ENCODE measurements at regions not wholly inside any gene's neighbourhood (a gene's known extent, or its start where the extent isn't known, plus 50 kb on each side); places are given as distances from the start of the nearest gene placed in this dataset.

GRCh38 chr6:6494677-6495076, 93.8 kb upstream of the LY86 start:
- 18% methylated on average over 6 of the region's 6 CpGs for WGBS (ENCODE audit: low lambda C conversion rate, missing lambda C conversion rate)
- H3K4me1 ChIP-seq (ENCODE audit: insufficient read depth) = no peaks in the 10 kb centered on the region
- no peak overlapping the region for H3K27ac ChIP-seq
- no peaks in the 10 kb centered on the region for H3K79me2 ChIP-seq
- no peaks in the 10 kb centered on the region for H3K9me2 ChIP-seq (replicated peaks; ENCODE audit: insufficient read depth)
- no peaks in the 10 kb centered on the region for H3K36me3 ChIP-seq (replicated peaks; ENCODE audit: insufficient read depth, low read depth)
- H3K9me3 ChIP-seq (ENCODE audit: low read depth) = no peaks in the 10 kb centered on the region
- peak; percentile 57 for DNase-seq (ENCODE audit: low spot score)
- no peak overlapping the region for H2AFZ ChIP-seq
- TF ChIP-seq EZH2phosphoT487 (IDR thresholded peaks at IDR 0.05; ENCODE audit: low read depth, severe bottlenecking, unreplicated experiment) = no peak
- peak; percentile 51 for TF ChIP-seq CTCF (IDR thresholded peaks at IDR 0.05; ENCODE audit: poor library complexity)
- H3K4me3 ChIP-seq = no peak overlapping the region
- no peak overlapping the region for H3K4me2 ChIP-seq
- no peaks in the 10 kb centered on the region for H4K20me1 ChIP-seq (ENCODE audit: insufficient read depth, poor library complexity, severe bottlenecking)
- peaks cover 4% of the 10 kb centered on the region for H3K27me3 ChIP-seq

- no peak for DNase-seq (ENCODE audit: low spot score)
- H3K9me2 ChIP-seq (replicated peaks; ENCODE audit: insufficient read depth) = no peaks in the 10 kb centered on the region
- no peaks in the 10 kb centered on the region for H3K4me1 ChIP-seq (ENCODE audit: insufficient read depth)
- H3K27me3 ChIP-seq = peaks cover 6% of the 10 kb centered on the region
- no peak overlapping the region for H3K4me2 ChIP-seq
- no peaks in the 10 kb centered on the region for H3K9me3 ChIP-seq (ENCODE audit: low read depth)
- H4K20me1 ChIP-seq (ENCODE audit: insufficient read depth, poor library complexity, severe bottlenecking) = no peaks in the 10 kb centered on the region
- TF ChIP-seq EZH2phosphoT487 (IDR thresholded peaks at IDR 0.05; ENCODE audit: low read depth, severe bottlenecking, unreplicated experiment) (no peak), EZH2 (IDR thresholded peaks at IDR 0.05; ENCODE audit: borderline replicate concordance) (no peak), CTCF (IDR thresholded peaks at IDR 0.05; ENCODE audit: poor library complexity) (no peak)
- no peak overlapping the region for H3K27ac ChIP-seq
- no peaks in the 10 kb centered on the region for H3K79me2 ChIP-seq
- 82% methylated on average over 3 of the region's 3 CpGs for WGBS (ENCODE audit: low lambda C conversion rate, missing lambda C conversion rate)
- H3K4me3 ChIP-seq = no peak overlapping the region
- no peaks in the 10 kb centered on the region for H3K36me3 ChIP-seq (replicated peaks; ENCODE audit: insufficient read depth, low read depth)
- H2AFZ ChIP-seq = no peak overlapping the region
Observed at GRCh38 chr6:6495851-6496250, 92.7 kb upstream of the LY86 start.

- Histone ChIP-seq H4K20me1 (ENCODE audit: insufficient read depth, poor library complexity, severe bottlenecking) (no peaks in the 10 kb centered on the region), H3K4me2 (no peak overlapping the region), H3K27ac (no peak overlapping the region), H3K4me1 (ENCODE audit: insufficient read depth) (no peaks in the 10 kb centered on the region), H3K36me3 (replicated peaks; ENCODE audit: insufficient read depth, low read depth) (no peaks in the 10 kb centered on the region), H3K4me3 (no peak overlapping the region), H3K9me3 (ENCODE audit: low read depth) (no peaks in the 10 kb centered on the region), H3K9me2 (replicated peaks; ENCODE audit: insufficient read depth) (no peaks in the 10 kb centered on the region), H3K79me2 (no peaks in the 10 kb centered on the region), H3K27me3 (peaks cover 6% of the 10 kb centered on the region), H2AFZ (no peak overlapping the region)
- 95% methylated on average over 10 of the region's 10 CpGs for WGBS (ENCODE audit: low lambda C conversion rate, missing lambda C conversion rate)
- TF ChIP-seq EZH2 (IDR thresholded peaks at IDR 0.05; ENCODE audit: borderline replicate concordance) = no peak
- TF ChIP-seq EZH2phosphoT487 (IDR thresholded peaks at IDR 0.05; ENCODE audit: low read depth, severe bottlenecking, unreplicated experiment) = no peak
- TF ChIP-seq CTCF (IDR thresholded peaks at IDR 0.05; ENCODE audit: poor library complexity) = no peak
- DNase-seq (ENCODE audit: low spot score) = no peak
Observed at GRCh38 chr6:6497541-6497940, 91.0 kb upstream of the LY86 start.

- Histone ChIP-seq H3K4me3 (no peak overlapping the region), H4K20me1 (ENCODE audit: insufficient read depth, poor library complexity, severe bottlenecking) (no peaks in the 10 kb centered on the region), H3K36me3 (replicated peaks; ENCODE audit: insufficient read depth, low read depth) (no peaks in the 10 kb centered on the region), H3K4me2 (no peak overlapping the region), H3K27ac (no peak overlapping the region), H3K9me3 (ENCODE audit: low read depth) (no peaks in the 10 kb centered on the region), H2AFZ (no peak overlapping the region), H3K27me3 (peaks cover 6% of the 10 kb centered on the region), H3K9me2 (replicated peaks; ENCODE audit: insufficient read depth) (no peaks in the 10 kb centered on the region), H3K79me2 (no peaks in the 10 kb centered on the region), H3K4me1 (ENCODE audit: insufficient read depth) (no peaks in the 10 kb centered on the region)
- TF ChIP-seq CTCF (IDR thresholded peaks at IDR 0.05; ENCODE audit: poor library complexity) (no peak), EZH2 (IDR thresholded peaks at IDR 0.05; ENCODE audit: borderline replicate concordance) (no peak), EZH2phosphoT487 (IDR thresholded peaks at IDR 0.05; ENCODE audit: low read depth, severe bottlenecking, unreplicated experiment) (no peak)
- DNase-seq (ENCODE audit: low spot score) = no peak
- WGBS (ENCODE audit: low lambda C conversion rate, missing lambda C conversion rate) = 65% methylated on average over 1 of the region's 1 CpG
Observed at GRCh38 chr6:6497976-6498375, 90.5 kb upstream of the LY86 start.

Data from hepatocyte (in vitro differentiated cells).